HG03354 (cell line): ENCODE measurements at regions not wholly inside any gene's neighbourhood (a gene's known extent, or its start where the extent isn't known, plus 50 kb on each side); places are given as distances from the start of the nearest gene placed in this dataset.
"Not testable (repeated sequence)": the region's sequence is repeated elsewhere in the genome, so short reads cannot be mapped to it uniquely, and the experiment has no call there.

Source experiments
- ATAC-seq: cut with Tn5 transposase; IDR thresholded peaks from one replicate; pipeline ENCODE4 v1.9.1; 2021; ENCODE audit warnings: mild to moderate bottlenecking; ENCODE audit not compliant: unreplicated experiment, poor library complexity, severe bottlenecking

DNA sequence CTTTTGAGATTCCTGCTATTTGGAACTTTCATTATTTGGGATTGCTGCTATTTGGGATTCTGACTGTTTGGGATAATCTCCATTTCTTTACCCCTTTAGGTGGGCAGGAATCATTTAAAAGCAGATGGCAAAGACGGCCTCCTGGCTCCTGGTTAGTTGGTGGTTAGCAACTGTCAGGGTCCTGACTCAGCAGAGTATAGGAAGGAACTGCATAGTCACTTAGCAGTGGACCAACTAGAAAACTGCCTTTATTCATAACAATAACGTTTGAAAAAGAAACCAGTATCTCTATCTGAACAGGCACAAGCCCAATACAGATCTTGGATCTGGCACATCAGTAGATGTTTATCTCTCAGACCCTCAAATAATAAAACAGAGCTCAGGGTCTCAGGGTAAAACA lies 469.7 kb upstream of the FGF16 start:
- ATAC-seq = no peak

DNA sequence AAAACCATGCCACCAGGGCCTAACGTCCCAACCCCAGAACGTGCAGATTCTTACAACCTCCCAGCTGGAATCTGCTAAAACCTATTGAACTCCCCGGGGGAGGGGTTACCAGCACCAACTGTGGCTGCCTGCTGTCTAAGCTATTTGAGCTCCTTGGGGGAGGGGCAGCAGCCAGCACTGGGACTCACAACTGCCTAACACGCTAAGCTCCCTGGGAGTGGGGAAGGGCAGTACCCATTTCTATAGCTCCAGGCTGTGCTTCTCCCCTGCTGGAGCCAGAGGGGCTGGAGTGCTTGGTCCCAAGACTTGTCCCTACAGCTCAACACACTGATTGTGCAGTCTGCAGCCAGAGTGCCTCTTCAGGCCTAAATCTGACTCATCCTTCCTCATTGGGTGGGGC lies 459.8 kb upstream of the FGF16 start:
- ATAC-seq = no peak

DNA sequence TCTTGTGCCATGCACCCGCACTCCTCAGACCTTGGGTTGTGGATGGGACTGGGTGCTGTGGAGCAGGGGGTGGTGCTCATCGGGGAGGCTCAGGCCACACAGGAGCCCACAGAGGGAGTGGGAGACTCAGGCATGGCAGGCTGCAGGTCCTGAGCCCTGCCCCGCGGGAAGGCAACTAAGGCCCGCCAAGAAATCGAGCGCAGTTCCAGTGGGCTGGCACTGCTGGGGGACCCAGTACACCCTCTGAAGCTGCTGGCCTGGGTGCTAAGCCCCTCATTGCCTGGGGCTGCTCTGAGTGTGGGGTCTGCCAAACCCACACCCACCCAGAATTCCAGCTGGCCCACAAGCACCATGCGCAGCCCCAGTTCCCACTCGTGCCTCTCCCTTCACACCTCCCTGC lies 450.5 kb upstream of the FGF16 start:
- ATAC-seq = no peak

DNA sequence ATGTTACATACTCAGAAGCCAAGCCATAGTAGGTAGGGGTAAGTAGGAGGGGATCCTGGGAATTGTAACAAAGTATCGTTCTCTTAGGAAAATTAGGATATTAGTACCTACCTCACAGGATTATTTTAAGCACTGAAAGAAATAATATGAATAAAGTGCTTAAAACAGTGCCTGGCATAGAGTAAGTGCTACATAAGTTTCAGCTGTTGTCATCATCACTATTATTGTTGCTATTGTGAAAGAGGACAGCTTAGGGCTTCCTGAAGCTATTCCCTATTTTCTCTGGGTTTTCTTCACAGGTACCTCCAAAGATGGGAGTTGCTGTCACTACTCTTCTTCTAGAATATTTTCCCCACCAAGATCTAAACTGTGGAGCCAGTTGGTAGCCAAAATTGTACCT lies 443.7 kb upstream of the FGF16 start:
- no peak for ATAC-seq

DNA sequence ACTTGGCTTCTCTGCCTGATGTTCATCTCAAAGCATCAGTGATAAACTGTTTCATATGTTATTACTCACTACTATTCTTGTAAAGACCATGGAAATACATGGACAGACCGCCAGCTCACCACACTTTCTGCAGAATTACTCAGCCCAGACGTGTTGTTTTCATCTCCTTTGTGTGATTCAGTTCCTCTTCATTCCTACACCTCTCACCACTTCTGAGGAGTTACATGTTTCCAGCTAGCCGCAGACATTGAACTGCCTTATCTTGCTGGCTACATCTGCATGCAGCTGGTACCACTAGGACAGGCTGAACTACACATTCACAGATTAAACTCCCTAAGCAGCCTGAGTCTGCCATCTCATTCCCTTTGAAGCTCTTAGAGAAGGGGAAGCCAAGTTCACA lies 443.2 kb upstream of the FGF16 start:
- no peak for ATAC-seq

DNA sequence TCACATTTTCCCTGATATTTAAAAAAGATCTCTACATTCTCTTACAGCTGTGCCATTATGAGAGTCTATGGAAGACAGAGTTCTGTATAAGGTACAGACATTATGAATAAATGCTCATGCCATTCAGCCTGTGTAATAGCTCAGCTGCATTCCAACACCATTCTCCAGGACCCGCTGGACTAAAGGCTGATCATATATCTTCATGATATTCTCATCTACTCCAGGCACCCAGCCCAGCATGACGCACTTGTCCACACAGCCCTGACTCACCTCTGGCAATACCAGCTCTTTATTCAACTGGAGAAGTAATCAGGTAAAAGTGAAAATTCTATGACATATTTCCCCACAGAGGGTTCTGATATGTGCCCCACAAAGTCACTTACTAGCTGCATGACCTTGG lies 437.5 kb upstream of the FGF16 start:
- ATAC-seq = no peak

DNA sequence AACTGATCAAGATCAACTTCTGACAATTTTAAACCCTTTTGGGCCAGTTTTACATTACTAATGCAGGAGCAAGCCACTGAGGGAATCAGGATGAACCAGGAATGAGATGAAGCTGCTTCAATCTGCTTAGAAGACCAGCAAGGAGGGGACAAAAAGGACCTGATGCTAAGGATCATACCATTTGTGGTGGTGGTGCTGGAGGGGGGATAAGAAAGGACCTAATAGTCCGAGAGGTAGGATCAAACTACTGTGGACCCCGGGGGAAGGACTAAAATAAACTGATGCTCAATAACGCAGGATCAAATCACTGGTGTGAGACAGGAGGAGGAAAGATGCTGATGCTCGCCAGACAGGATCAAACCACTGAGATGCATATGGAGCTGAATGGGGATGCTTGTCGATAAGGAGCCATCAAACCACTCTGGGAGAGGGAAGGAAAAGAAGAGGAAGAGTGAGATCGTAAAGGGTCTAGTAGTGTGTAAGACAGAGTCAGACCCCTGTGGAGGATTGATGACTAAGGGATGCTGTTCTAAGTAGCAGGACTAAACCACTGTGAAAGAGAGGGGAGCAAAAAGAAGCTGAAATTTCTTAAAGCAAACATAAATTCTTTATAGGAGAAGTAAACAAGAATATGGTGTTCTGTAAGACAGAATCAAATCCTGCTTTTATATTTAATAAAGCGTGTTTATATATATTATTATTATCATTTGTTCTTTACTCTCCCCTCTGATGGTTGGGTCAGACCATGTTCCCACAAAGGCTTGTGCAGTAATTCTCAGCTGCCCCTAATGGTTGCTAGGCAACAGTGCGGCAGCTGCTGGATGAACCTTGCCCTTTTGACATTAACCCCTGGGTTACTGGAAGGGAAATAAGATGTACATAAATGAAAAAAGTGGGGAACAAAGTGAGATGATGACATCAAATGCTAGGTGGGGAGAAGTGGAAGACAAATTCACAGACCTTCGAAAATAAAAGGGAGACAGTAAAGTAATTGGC lies 432.5 kb upstream of the FGF16 start:
- ATAC-seq = no peak

DNA sequence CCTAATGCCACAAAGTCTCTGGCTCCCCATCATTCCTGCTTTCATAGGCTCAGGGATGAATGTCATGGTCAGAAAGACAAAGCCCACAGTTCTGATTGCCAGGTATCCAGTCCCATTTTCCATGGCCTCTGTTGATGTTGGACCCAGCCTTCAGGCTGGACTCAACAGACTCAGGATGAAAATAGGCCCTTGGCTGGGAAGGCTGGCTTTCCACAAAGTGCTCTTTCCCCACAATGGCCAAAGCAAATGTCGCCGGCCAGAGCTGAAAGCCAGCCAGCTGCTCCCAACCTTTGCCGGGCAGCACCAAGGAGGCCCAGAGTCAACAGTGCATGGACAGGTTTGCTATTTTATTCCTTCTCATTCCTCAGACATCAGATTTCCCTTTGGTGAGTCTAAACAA lies 430.1 kb upstream of the FGF16 start:
- ATAC-seq = no peak

DNA sequence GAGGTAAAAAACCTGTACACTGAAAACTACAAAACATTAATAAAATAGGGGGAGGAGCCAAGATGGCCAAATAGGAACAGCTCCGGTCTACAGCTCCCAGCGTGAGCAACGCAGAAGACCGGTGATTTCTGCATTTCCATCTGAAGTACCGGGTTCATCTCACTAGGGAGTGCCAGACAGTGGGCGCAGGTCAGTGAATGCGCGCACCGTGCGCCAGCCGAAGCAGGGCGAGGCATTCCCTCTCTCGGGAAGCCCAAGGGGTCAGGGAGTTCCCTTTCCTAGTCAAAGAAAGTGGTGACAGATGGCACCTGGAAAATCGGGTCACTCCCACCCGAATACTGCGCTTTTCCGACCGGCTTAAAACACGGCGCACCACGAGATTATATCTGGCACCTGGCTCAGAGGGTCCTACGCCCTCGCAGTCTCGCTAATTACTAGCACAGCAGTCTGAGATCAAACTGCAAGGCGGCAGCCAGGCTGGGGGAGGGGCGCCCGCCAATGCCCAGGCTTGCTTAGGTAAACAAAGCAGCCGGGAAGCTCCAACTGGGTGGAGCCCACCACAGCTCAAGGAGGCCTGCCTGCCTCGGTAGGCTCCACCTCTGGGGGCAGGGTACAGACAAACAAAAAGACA lies 400.9 kb upstream of the FGF16 start:
- ATAC-seq = not testable (repeated sequence)

DNA sequence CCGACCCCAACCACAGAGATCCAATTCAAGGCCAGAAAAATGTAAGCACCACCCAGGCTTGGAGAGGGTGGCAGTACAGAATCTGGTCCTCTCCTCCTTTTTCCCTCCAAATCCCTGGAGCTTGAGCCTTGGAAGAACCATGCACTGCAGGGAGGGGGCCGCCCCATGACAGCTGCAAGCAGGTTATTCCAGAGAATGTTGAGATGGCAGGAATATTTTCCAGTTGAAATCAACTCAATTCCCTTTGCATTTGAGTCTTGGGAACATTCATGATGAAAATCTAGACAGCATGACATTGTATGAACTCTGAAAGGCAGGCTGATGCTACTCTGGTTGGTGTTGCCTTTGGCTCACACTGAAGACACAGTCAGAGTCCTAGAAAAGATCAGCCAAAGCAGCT lies 386.6 kb upstream of the FGF16 start:
- ATAC-seq = no peak

DNA sequence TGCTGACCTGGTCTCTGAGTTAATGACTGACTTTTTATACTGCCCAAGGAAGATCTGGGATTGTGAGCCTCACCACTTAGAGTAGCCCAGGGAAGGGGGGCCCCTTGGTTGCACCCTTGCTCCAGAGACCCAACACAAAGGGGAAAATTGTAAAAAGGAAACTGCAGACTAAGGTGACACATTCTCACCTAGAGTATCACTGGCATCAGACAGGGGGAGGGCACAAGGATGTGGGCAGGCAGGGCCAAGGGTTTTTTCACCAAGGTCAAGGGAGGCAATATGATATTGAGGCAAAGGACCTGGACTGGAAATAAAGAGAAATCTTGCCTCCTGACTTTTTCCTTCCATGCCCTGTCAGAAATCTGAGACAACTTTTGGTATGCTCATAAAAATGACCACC lies 386.2 kb upstream of the FGF16 start:
- no peak for ATAC-seq

DNA sequence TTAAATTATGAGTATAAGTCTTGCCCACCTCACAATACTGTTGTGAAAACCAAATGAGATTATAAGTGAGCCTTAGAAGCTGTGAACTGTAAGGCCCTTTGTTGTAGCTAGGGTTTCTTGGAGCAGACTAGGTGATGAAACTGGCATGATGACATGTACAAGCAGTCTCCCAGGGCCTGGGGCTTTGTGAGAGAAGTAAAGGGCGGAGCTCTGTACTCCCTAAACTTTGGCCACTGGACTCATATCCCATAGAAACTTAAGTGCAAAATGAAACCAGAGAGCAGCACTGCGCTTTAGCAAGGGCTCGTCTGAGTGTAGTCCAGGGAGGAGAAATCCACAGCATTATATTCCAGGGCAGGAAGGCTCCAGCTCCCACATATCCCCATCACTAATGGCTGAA lies 385.6 kb upstream of the FGF16 start:
- ATAC-seq = no peak

DNA sequence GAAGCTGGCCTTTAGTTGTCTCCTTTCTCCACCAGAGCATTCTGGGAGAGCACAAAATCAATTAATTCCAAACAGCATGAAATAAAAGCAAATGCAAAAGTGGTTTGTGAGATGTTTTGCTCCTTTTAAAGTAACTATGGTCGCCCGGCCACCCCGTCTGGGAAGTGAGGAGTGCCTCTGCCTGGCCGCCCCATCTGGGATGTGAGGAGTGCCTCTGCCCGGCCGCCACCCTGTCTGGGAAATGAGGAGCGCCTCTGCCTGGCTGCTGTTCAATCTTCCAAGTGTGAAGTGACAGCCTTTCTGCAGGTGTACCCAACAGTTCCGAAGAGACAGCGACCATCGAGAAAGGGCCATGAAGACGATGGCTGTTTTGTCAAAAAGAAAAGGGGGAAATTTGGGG lies 381.3 kb upstream of the FGF16 start:
- no peak for ATAC-seq

DNA sequence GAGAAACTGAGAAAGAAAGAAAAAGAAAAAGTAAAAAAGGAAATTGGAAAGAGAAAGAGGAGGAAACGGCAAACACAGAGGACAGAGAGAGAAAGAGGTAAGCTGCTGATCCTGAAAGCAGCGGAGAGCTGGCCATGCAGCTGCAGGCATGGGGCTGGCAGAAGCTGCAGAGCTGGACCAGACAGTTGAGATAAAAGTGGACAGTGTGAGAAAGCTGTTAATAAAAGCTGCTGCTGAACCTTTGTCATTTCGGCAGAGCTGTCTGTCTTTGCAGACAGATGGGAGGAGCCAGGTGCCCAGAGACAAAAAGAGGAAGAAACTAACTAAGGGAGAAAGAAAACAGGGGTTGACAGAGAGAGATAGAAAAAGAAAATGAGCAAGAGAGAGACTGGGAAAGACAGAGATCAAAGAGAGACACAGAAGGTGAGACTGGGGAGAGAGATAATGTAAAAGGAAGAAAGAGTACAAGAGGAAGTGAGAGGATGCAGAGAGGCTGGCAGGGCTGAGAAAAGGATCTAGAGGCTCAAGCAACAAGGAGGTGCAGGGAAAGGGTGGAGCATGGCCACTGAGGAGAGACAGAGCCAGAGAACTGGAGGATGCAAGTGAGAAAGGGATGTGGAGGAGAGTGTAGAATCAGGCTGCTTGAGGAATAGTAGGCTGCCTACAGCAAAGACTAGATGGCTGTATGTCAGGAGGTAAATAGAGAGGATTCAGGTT lies 376.8 kb upstream of the FGF16 start:
- no peak for ATAC-seq

DNA sequence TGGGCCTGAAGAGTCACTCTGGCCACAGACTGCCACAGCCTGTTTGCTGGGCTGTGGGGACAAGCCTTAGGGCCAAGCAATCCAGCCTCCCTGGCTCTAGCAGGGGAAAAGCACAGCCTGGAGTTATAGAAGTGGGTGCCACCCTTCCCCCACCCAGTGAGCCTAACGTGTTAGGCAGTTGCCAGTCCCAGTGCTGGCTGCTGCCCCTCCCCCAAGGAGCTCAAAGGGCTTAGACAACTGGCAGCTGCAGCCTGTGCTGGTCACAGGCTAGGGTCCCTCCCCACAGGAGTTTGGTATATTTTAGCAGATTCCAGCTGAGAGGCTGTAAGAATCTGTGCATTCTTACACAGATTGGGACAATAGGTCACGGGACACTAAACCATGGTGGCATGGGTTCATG lies 370.3 kb upstream of the FGF16 start:
- no peak for ATAC-seq

DNA sequence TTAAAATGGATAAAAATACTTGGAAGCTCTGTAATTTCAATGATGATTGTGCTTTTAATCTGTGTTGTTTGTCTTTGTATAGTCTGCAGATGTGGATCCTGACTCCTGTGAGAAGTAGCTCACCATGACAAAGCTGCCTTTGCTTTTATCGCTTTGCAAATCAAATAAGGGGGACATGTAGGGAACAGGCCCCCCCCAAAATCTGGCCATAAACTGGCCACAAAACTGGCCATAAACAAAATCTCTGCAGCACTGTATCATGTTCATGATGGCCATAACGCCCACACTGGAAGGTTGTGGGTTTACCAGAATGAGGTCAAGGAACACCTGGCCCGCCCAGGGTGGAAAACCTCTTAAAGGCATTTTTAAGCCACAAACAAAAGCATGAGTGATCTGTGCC lies 366.0 kb upstream of the FGF16 start:
- ATAC-seq = not testable (repeated sequence)

DNA sequence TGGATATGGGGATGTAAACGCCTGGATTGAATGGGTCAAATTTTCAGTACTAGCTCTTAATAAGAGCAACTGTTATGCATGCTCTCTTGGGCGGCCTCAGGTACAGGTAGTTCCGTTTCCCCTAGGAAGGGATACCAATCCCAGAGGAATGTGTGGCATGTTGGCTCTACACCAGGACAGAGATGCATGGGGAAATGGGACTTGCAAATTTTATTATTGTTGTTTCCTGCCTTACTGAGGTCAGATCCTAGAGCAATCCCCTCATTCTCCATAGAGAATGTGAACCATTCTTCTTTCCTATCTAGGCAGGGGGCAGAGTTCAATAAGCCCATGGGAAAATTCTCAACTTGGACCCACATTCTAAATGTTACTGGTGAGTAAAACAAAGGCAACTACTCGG lies 361.8 kb upstream of the FGF16 start:
- ATAC-seq = no peak

DNA sequence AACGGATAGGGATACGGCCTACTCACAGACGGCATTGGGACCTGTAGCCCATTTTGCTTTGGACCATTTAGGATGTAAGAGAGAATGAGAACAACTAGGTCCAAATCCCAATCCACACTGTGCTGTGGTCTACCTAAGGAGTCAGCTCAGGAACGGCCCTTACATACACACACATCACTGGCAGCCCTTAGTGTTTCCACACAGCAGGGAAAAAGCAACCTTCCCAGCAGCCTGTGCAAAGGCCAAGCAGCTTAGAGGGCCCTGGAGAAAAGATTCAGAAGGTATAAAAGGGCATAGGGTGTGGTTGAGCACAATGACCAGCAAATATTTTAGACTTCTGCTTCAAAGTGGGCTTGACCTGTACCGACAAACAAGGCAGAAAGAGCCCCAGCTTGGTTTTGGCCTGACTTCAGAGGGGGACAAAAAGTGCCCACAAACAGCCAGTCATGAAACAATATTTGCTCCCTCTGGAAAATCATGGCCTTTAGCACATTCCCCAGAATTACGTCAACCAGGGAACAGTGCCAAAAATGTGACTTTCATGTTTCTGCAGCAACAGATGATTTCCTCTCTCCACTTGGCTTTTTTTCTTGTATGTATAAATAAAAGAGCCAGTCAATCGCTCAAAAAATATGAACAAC lies 359.5 kb upstream of the FGF16 start:
- ATAC-seq = no peak

DNA sequence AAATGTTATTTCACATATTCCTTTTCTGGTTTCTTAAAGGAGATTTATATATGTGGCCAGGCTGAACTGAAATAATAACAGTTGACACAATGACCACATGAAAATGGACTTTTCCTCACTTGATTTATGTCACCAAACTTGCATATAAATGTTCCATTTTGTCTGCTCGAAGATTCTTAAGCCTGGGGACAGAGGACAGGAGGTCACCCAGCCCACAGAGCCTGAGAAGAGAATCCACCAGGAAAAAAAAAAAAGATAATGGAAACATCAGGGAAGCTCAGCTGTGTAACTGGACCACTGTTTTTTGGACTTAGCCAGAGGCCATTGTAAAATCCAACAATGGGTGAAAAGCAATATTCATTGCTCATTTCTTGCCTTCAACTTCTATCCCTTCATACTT lies 359.0 kb upstream of the FGF16 start:
- no peak for ATAC-seq

DNA sequence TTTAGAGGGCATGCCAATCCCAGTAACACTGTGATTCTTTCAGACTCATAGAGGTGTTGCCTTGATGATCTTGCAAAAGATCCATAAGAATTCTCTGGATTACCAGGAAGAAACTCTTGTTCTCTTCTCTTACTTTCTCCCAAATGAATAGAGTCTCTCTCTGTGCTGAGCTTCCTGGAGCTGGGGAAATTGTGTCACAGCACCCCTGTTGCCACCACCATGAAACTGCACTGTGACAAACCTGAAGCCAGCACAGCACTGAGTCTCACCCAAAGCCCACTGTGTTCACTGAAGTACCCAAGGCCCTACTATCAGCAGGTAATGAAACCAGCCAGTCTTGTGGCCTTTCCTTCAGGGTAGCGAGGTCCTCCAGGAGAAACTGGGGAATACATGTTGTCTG lies 332.7 kb upstream of the FGF16 start:
- no peak for ATAC-seq
